Mesendoderm (in vitro differentiated cells): ENCODE measurements at regions not wholly inside any gene's neighbourhood (a gene's known extent, or its start where the extent isn't known, plus 50 kb on each side); places are given as distances from the start of the nearest gene placed in this dataset.
"Not testable (repeated sequence)": the region's sequence is repeated elsewhere in the genome, so short reads cannot be mapped to it uniquely, and the experiment has no call there.

Experiments
- DNase-seq: peaks from one replicate; pipeline ENCODE4 v3.0.0; 2013
- H2AK5ac ChIP-seq: 2 replicates; pipeline ENCODE4 v1.6.1; 2013; ENCODE audit warnings: low read length, inconsistent platforms
- H2BK120ac ChIP-seq: 2 replicates; pipeline ENCODE4 v1.6.1; 2013; ENCODE audit warnings: low read depth, mild to moderate bottlenecking, low read length, moderate library complexity, mixed read lengths
- H2BK15ac ChIP-seq: replicated peaks from 2 replicates; pipeline ENCODE4 v1.6.1; 2013; ENCODE audit warnings: low read depth, mild to moderate bottlenecking, moderate library complexity
- H2BK5ac ChIP-seq: 2 replicates; pipeline ENCODE4 v1.6.1; 2013; ENCODE audit warnings: low read length, inconsistent platforms
- H3K18ac ChIP-seq: 2 replicates; pipeline ENCODE4 v1.6.1; 2013; ENCODE audit warnings: mild to moderate bottlenecking, low read length, mixed read lengths
- H3K23ac ChIP-seq: one replicate; pipeline ENCODE4 v1.6.1; 2013; ENCODE audit warnings: low read length
- H3K27ac ChIP-seq: 2 replicates; pipeline ENCODE4 v1.5.1; 2013; ENCODE audit warnings: low read depth, mild to moderate bottlenecking, inconsistent platforms, low read length, moderate library complexity
- H3K27me3 ChIP-seq: 2 replicates; pipeline ENCODE4 v1.6.1; 2013; ENCODE audit warnings: low read length, control low read depth, mild to moderate bottlenecking, inconsistent platforms; ENCODE audit not compliant: insufficient read depth, poor library complexity
- H3K36me3 ChIP-seq: 2 replicates; pipeline ENCODE4 v1.6.1; 2013; ENCODE audit warnings: low read length, inconsistent platforms; ENCODE audit not compliant: control insufficient read depth, insufficient read depth
- H3K4ac ChIP-seq: one replicate; pipeline ENCODE4 v1.6.1; 2013; ENCODE audit warnings: low read depth, mild to moderate bottlenecking, low read length, moderate library complexity
- H3K4me1 ChIP-seq: 2 replicates; pipeline ENCODE4 v1.6.1; 2013; ENCODE audit warnings: low read depth, low read length, inconsistent platforms; ENCODE audit not compliant: control insufficient read depth
- H3K4me2 ChIP-seq: 2 replicates; pipeline ENCODE4 v1.6.1; 2013; ENCODE audit warnings: low read length
- H3K4me3 ChIP-seq: 2 replicates; pipeline ENCODE4 v1.5.1; 2013; ENCODE audit warnings: mild to moderate bottlenecking, low read length
- H3K56ac ChIP-seq: one replicate; pipeline ENCODE4 v1.6.1; 2013; ENCODE audit warnings: low read length
- H3K79me1 ChIP-seq: 2 replicates; pipeline ENCODE4 v1.6.1; 2013; ENCODE audit warnings: low read length, inconsistent platforms
- H3K79me2 ChIP-seq: 2 replicates; pipeline ENCODE4 v1.6.1; 2013; ENCODE audit warnings: mild to moderate bottlenecking, low read length; ENCODE audit not compliant: control insufficient read depth, insufficient read depth
- H3K9ac ChIP-seq: 2 replicates; pipeline ENCODE4 v1.6.1; 2013; ENCODE audit warnings: low read length, inconsistent platforms
- H4K5ac ChIP-seq: one replicate; pipeline ENCODE4 v1.6.1; 2013; ENCODE audit warnings: low read length
- H4K8ac ChIP-seq: one replicate; pipeline ENCODE4 v1.6.1; 2013; ENCODE audit warnings: low read depth, mild to moderate bottlenecking, control low read depth, low read length, moderate library complexity
- WGBS: extraction: QIAGEN DNeasy Blood & Tissue Kit; methylation state at CpG from one replicate; pipeline ENCODE4 v1.1.7; 2013; ENCODE audit warnings: low lambda C conversion rate, missing lambda C conversion rate; ENCODE audit not compliant: insufficient coverage; ENCODE audit errors: extremely low coverage; 5-methylcytosine and 5-hydroxymethylcytosine counted together

DNA sequence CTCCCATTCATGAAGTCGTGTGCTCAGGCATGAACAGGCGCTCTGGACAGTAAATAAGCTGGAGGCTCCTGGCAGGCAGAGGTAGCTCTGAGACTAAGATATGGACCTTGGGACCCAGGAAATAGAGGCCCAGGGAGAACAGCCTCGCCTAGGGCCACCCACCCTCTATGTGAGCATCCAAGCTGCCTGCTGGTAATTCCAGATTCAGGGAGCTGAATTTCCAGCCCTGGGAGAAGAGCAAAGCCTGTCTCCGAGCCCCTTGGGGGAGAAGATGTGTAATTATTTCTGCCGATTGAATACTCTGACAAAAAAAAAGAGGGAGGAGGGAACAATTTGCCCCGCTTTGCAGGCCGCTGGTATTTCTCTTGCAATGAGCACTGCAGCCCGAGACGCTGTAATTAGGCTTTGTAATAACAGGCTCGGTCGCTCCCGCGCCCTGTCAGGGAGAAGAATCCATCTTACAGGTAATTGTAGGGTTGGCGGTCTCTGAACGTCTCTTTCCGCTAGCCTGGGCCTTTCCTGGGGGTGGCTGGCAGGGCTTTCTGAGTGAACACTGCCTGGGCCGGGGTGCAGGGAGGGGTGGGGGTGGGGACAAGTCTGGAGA lies 131.5 kb downstream of the WNT7A start:
- H3K18ac ChIP-seq, result no peak overlapping the region
- no peak overlapping the region for H3K27ac ChIP-seq
- no peak overlapping the region for H3K9ac ChIP-seq
- no peak overlapping the region for H3K4ac ChIP-seq
- no peak overlapping the region for H4K8ac ChIP-seq
- no peaks in the 10 kb centered on the region for H3K79me2 ChIP-seq
- DNase-seq, result no peak
- no peak overlapping the region for H4K5ac ChIP-seq
- H2BK15ac ChIP-seq, result no peak overlapping the region
- WGBS, result no CpG with 5 or more reads among the region's 17 CpGs
- no peak overlapping the region for H3K4me2 ChIP-seq
- H3K56ac ChIP-seq, result no peak overlapping the region
- no peaks in the 10 kb centered on the region for H3K27me3 ChIP-seq
- no peaks in the 10 kb centered on the region for H3K79me1 ChIP-seq
- H2BK120ac ChIP-seq, result no peak overlapping the region
- H2AK5ac ChIP-seq, result no peak overlapping the region
- H3K23ac ChIP-seq, result no peak overlapping the region
- H3K4me1 ChIP-seq, result no peaks in the 10 kb centered on the region
- H3K36me3 ChIP-seq, result no peaks in the 10 kb centered on the region
- H3K4me3 ChIP-seq, result no peak overlapping the region
- no peak overlapping the region for H2BK5ac ChIP-seq

DNA sequence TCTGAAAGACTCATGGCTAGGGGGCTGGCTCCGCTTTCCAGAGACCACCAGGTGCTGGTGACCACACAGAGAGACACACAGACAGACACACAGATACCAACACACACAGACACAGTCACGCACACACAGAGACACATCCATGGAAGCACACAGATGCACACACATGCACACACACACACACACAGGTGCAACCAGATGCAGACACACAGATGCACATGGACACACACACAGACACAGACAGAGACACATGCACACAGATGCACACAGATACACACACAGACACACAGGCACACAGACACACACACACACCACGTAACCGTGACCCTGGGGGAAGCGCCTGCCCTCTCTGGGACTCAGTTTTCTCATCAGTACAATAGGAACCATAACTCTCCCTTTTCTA lies 132.2 kb downstream of the WNT7A start:
- no peaks in the 10 kb centered on the region for H3K27me3 ChIP-seq
- H2BK5ac ChIP-seq, result no peak overlapping the region
- no peak overlapping the region for H3K4me2 ChIP-seq
- no peak overlapping the region for H4K8ac ChIP-seq
- H3K36me3 ChIP-seq, result no peaks in the 10 kb centered on the region
- H4K5ac ChIP-seq, result no peak overlapping the region
- no peak overlapping the region for H3K56ac ChIP-seq
- no peaks in the 10 kb centered on the region for H3K79me1 ChIP-seq
- H3K9ac ChIP-seq, result no peak overlapping the region
- no peak overlapping the region for H3K4me3 ChIP-seq
- no peak overlapping the region for H3K4ac ChIP-seq
- H3K27ac ChIP-seq, result no peak overlapping the region
- H3K23ac ChIP-seq, result no peak overlapping the region
- H2AK5ac ChIP-seq, result no peak overlapping the region
- no peak overlapping the region for H2BK15ac ChIP-seq
- no peak overlapping the region for H2BK120ac ChIP-seq
- no CpG with 5 or more reads among the region's 5 CpGs for WGBS
- H3K18ac ChIP-seq, result no peak overlapping the region
- H3K79me2 ChIP-seq, result no peaks in the 10 kb centered on the region
- DNase-seq, result no peak
- H3K4me1 ChIP-seq, result no peaks in the 10 kb centered on the region

GRCh38 chr3:13746385-13746784 lies 133.5 kb downstream of the WNT7A start:
- Histone ChIP-seq H2BK120ac (no peak overlapping the region), H3K27ac (no peak overlapping the region), H3K9ac (no peak overlapping the region), H3K79me1 (no peaks in the 10 kb centered on the region), H2BK15ac (no peak overlapping the region), H3K4me3 (no peak overlapping the region), H3K79me2 (no peaks in the 10 kb centered on the region), H3K23ac (no peak overlapping the region), H3K56ac (no peak overlapping the region), H4K8ac (no peak overlapping the region), H4K5ac (no peak overlapping the region), H3K27me3 (no peaks in the 10 kb centered on the region), H3K18ac (no peak overlapping the region), H2AK5ac (no peak overlapping the region), H3K4me1 (no peaks in the 10 kb centered on the region), H3K4ac (no peak overlapping the region), H3K4me2 (no peak overlapping the region), H3K36me3 (no peaks in the 10 kb centered on the region), H2BK5ac (no peak overlapping the region)
- DNase-seq, result no peak
- no CpG with 5 or more reads among the region's 7 CpGs for WGBS

DNA sequence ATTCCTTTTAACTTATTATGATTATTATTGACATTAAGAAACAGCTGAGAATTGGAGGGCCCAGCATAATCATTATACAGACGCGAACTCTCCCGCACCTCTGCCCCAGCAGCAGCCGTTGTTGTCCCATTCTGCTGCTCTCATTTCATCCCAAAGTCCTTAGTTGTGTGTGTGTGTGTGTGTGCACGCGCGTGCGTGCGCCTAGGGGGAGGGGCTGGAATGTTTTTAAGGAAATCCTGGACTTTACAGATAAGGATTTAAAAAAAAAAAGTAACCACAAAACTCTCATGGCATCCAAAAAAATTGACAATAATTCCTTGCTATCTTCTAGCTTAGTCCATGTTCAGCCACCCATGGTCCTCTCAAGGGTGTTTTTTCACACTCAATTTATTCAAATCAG lies 134.2 kb downstream of the WNT7A start:
- Histone ChIP-seq H3K79me1 (no peaks in the 10 kb centered on the region), H3K18ac (no peak overlapping the region), H3K27me3 (no peaks in the 10 kb centered on the region), H3K4me2 (no peak overlapping the region), H3K23ac (no peak overlapping the region), H3K79me2 (no peaks in the 10 kb centered on the region), H4K8ac (no peak overlapping the region), H3K36me3 (no peaks in the 10 kb centered on the region), H3K4me1 (no peaks in the 10 kb centered on the region), H2BK15ac (no peak overlapping the region), H3K27ac (no peak overlapping the region), H3K56ac (no peak overlapping the region), H3K4me3 (no peak overlapping the region), H4K5ac (no peak overlapping the region), H3K4ac (no peak overlapping the region), H2BK5ac (no peak overlapping the region), H2AK5ac (no peak overlapping the region), H3K9ac (no peak overlapping the region), H2BK120ac (no peak overlapping the region)
- no CpG with 5 or more reads among the region's 9 CpGs for WGBS
- no peak for DNase-seq

- H4K5ac ChIP-seq, result no peak overlapping the region
- H3K4me2 ChIP-seq, result no peak overlapping the region
- H4K8ac ChIP-seq, result no peak overlapping the region
- H3K4me1 ChIP-seq, result no peaks in the 10 kb centered on the region
- no peak overlapping the region for H2AK5ac ChIP-seq
- H3K27ac ChIP-seq, result no peak overlapping the region
- no peak overlapping the region for H2BK120ac ChIP-seq
- H2BK5ac ChIP-seq, result no peak overlapping the region
- no peak overlapping the region for H3K23ac ChIP-seq
- no CpG with 5 or more reads among the region's 4 CpGs for WGBS
- no peak for DNase-seq
- no peak overlapping the region for H3K4me3 ChIP-seq
- H3K79me1 ChIP-seq, result no peaks in the 10 kb centered on the region
- H3K56ac ChIP-seq, result no peak overlapping the region
- no peak overlapping the region for H3K18ac ChIP-seq
- H3K79me2 ChIP-seq, result no peaks in the 10 kb centered on the region
- no peak overlapping the region for H3K4ac ChIP-seq
- H3K27me3 ChIP-seq, result no peaks in the 10 kb centered on the region
- H3K9ac ChIP-seq, result no peak overlapping the region
- no peak overlapping the region for H2BK15ac ChIP-seq
- H3K36me3 ChIP-seq, result no peaks in the 10 kb centered on the region
Measured at GRCh38 chr3:13740795-13741194, 139.1 kb downstream of the WNT7A start.

DNA sequence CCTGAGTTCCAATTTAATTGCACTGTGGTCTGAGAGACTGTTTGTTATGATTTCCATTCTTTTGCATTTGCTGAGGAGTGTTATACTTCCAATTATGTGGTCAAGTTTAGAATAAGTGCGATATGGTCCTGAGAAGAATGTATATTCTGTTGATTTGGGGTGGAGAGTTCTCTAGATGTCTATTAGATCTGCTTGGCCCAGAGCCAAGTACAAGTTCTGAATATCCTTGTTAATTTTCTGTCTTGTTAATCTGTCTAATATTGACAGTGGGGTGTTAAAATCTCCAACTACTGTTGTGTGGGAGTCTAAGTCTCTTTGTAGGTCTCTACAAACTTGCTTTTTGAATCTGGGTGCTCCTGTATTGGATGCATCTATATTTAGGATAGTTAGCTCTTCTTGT lies 146.1 kb downstream of the WNT7A start:
- H3K27me3 ChIP-seq, H2BK5ac ChIP-seq, H3K4me3 ChIP-seq, H3K18ac ChIP-seq, H4K5ac ChIP-seq, H3K27ac ChIP-seq, H3K4ac ChIP-seq, DNase-seq, H3K79me2 ChIP-seq, H3K36me3 ChIP-seq, H3K79me1 ChIP-seq, H3K23ac ChIP-seq, H2BK120ac ChIP-seq, H3K9ac ChIP-seq, H3K4me1 ChIP-seq, H2AK5ac ChIP-seq, H2BK15ac ChIP-seq, H4K8ac ChIP-seq, H3K4me2 ChIP-seq, H3K56ac ChIP-seq: not testable (repeated sequence)
- no CpG with 5 or more reads among the region's 1 CpG for WGBS
